ENCODE measurements at regions not wholly inside any gene's neighbourhood (a gene's known extent, or its start where the extent isn't known, plus 50 kb on each side); places are given as distances from the start of the nearest gene placed in this dataset.

DNA sequence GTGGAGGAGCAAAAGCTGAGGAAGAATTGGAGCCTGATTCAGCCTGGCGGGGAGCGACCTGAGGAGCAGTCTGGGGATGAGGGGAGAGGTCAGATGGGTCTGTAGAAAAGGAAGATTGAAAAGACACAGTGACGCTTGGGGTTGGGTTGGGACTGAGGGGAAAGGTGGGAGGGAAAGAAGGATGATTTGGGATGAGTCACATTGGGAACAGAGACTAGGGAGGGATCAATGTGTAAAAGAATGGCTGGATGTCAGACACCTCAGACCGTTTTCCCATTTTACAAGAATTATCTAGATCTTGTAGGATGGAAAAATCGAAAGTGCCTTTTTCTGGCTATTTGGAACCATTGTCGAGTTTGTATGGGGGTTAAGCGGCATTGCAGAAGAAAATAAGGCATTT, 1076.5 kb downstream of the DNAJB9 start:
- TF ChIP-seq EZH2phosphoT487 (IDR thresholded peaks at IDR 0.05; ENCODE audit: insufficient read depth, low read depth) (no peak), EZH2 (IDR thresholded peaks at IDR 0.05; ENCODE audit: insufficient read depth, poor library complexity, severe bottlenecking) (no peak)
